Ovary (tissue), 3 donors: ENCODE measurements at regions not wholly inside any gene's neighbourhood (a gene's known extent, or its start where the extent isn't known, plus 50 kb on each side); places are given as distances from the start of the nearest gene placed in this dataset.

ENCODE experiments used
- CTCF ChIP-seq, 3 donors: fragments of 450-650 bp in 2 of 3; fragments of 200-600 bp in 1 of 3; IDR thresholded peaks; one replicate each; pipeline versions ENCODE4 v1.5.1 to v1.8.0; 2016 to 2022; ENCODE audit warnings: antibody characterized with exemption in 3 of 3, mild to moderate bottlenecking in 1 of 3
- EP300 ChIP-seq: sonication (generic); formaldehyde crosslinking; IDR thresholded peaks from one replicate; pipeline ENCODE4 v1.6.1; 2017; ENCODE audit warnings: antibody characterized with exemption
- POLR2A ChIP-seq: fragments of 450-650 bp; IDR thresholded peaks from one replicate; pipeline ENCODE4 v1.6.1; 2017; ENCODE audit warnings: antibody characterized with exemption, mild to moderate bottlenecking, moderate library complexity
- donor health status: DM: no; HTN: no; CAD: no.

- TF ChIP-seq CTCF (IDR thresholded peaks at IDR 0.05), result no peak
- TF ChIP-seq POLR2A, result no peak
- no peak for TF ChIP-seq EP300
Observed at GRCh38 chr5:89190515-89191265, 307.7 kb upstream of the MEF2C start.
